Suprapubic skin (tissue), 4 donors: ENCODE measurements at regions not wholly inside any gene's neighbourhood (a gene's known extent, or its start where the extent isn't known, plus 50 kb on each side); places are given as distances from the start of the nearest gene placed in this dataset.

Source experiments
- DNase-seq, 2 donors: peaks; one replicate each; pipeline ENCODE4 v3.0.0-alpha.2; 2019; ENCODE audit warnings: low spot score in 2 of 2
- H3K27ac ChIP-seq: fragments of 200-600 bp; sonication (generic); one replicate; pipeline ENCODE4 v1.5.1; 2019
- H3K27me3 ChIP-seq: fragments of 200-600 bp; sonication (generic); one replicate; pipeline ENCODE4 v1.5.1; 2019
- H3K36me3 ChIP-seq: fragments of 200-600 bp; sonication (generic); one replicate; pipeline ENCODE4 v1.5.1; 2019
- H3K4me1 ChIP-seq: fragments of 200-600 bp; sonication (generic); one replicate; pipeline ENCODE4 v1.5.1; 2019
- H3K4me3 ChIP-seq: fragments of 200-600 bp; sonication (generic); one replicate; pipeline ENCODE4 v1.5.1; 2019; ENCODE audit warnings: mild to moderate bottlenecking
- H3K9me3 ChIP-seq: fragments of 200-600 bp; sonication (generic); one replicate; pipeline ENCODE4 v1.5.1; 2019
- CTCF ChIP-seq, 2 donors: fragments of 200-600 bp in 1 of 2; fragments of 450-650 bp in 1 of 2; sonication (generic) in 1 of 2; IDR thresholded peaks; one replicate each; pipeline ENCODE4 v1.5.1; 2016 to 2019; ENCODE audit warnings: antibody characterized with exemption in 2 of 2, mild to moderate bottlenecking in 1 of 2, moderate library complexity in 1 of 2
- EP300 ChIP-seq: sonication (generic); formaldehyde crosslinking; IDR thresholded peaks from one replicate; pipeline ENCODE4 v1.6.1; 2017; ENCODE audit warnings: antibody characterized with exemption
- POLR2A ChIP-seq, 2 donors: fragments of 450-650 bp; IDR thresholded peaks; one replicate each; pipeline ENCODE4 v1.6.1; 2017; ENCODE audit warnings: antibody characterized with exemption in 2 of 2, mild to moderate bottlenecking in 2 of 2, moderate library complexity in 2 of 2
- POLR2AphosphoS5 ChIP-seq, 3 donors: sonication (generic); formaldehyde crosslinking; IDR thresholded peaks; one replicate each; pipeline ENCODE4 v1.6.1; 2017; ENCODE audit warnings: antibody characterized with exemption in 3 of 3
- WGBS: methylation state at CpG from one replicate; pipeline ENCODE4 v1.1.5; 2018; 5-methylcytosine and 5-hydroxymethylcytosine counted together

DNA sequence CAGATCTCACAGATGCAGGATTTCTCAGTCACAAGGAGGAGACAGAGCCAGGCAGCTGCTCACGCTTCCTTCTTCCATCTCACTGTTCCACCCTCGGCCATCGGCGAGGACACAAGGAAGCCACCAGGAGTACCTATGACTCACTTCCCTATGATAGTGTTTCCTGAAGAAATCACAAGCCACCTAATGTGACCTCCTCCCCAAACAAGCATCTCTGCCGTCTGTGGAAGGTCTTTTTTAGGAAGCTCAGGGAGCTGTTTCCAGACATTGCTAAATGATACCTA is 672.7 kb downstream of the TBC1D22A start:
- TF ChIP-seq POLR2A (IDR thresholded peaks at IDR 0.05) (no peak), CTCF (IDR thresholded peaks at IDR 0.05) (no peak), POLR2AphosphoS5 (IDR thresholded peaks at IDR 0.05) (no peak)
- Histone ChIP-seq H3K27me3 (no peaks in the 10 kb centered on the region), H3K9me3 (no peaks in the 10 kb centered on the region), H3K4me1 (no peaks in the 10 kb centered on the region), H3K27ac (no peak overlapping the region), H3K36me3 (no peaks in the 10 kb centered on the region), H3K4me3 (no peak overlapping the region)
- no peak for DNase-seq
- WGBS = 81% methylated on average over 5 of the region's 5 CpGs

GRCh38 chr22:47434336-47435203 is 672.1 kb downstream of the TBC1D22A start:
- 79% methylated on average over 17 of the region's 17 CpGs for WGBS
- Histone ChIP-seq H3K4me3 (no peak overlapping the region), H3K4me1 (no peaks in the 10 kb centered on the region), H3K36me3 (no peaks in the 10 kb centered on the region), H3K9me3 (no peaks in the 10 kb centered on the region), H3K27me3 (no peaks in the 10 kb centered on the region), H3K27ac (no peak overlapping the region)
- TF ChIP-seq CTCF (IDR thresholded peaks at IDR 0.05) = no peak
- TF ChIP-seq POLR2A (IDR thresholded peaks at IDR 0.05) = no peak
- TF ChIP-seq POLR2AphosphoS5 (IDR thresholded peaks at IDR 0.05) = no peak
- no peak for TF ChIP-seq EP300
- no peak for DNase-seq

GRCh38 chr22:47433627-47434026 is 671.2 kb downstream of the TBC1D22A start:
- Histone ChIP-seq H3K27me3 (no peaks in the 10 kb centered on the region), H3K36me3 (no peaks in the 10 kb centered on the region), H3K27ac (no peak overlapping the region), H3K4me3 (no peak overlapping the region), H3K4me1 (no peaks in the 10 kb centered on the region), H3K9me3 (no peaks in the 10 kb centered on the region)
- TF ChIP-seq POLR2A (IDR thresholded peaks at IDR 0.05) (no peak), CTCF (IDR thresholded peaks at IDR 0.05) (no peak), POLR2AphosphoS5 (IDR thresholded peaks at IDR 0.05) (no peak), EP300 (no peak)
- 84% methylated on average over 5 of the region's 5 CpGs for WGBS
- no peak for DNase-seq

- Histone ChIP-seq H3K4me3 (no peak overlapping the region), H3K36me3 (no peaks in the 10 kb centered on the region), H3K9me3 (no peaks in the 10 kb centered on the region), H3K4me1 (no peaks in the 10 kb centered on the region), H3K27me3 (no peaks in the 10 kb centered on the region), H3K27ac (no peak overlapping the region)
- WGBS = 72% methylated on average over 7 of the region's 7 CpGs
- TF ChIP-seq POLR2AphosphoS5 (IDR thresholded peaks at IDR 0.05) = no peak
- TF ChIP-seq CTCF (IDR thresholded peaks at IDR 0.05) = no peak
- no peak for TF ChIP-seq POLR2A (IDR thresholded peaks at IDR 0.05)
- TF ChIP-seq EP300 = no peak
- DNase-seq = no peak
These were observed 670.2 kb downstream of the TBC1D22A start for GRCh38 chr22:47432683-47433082.

DNA sequence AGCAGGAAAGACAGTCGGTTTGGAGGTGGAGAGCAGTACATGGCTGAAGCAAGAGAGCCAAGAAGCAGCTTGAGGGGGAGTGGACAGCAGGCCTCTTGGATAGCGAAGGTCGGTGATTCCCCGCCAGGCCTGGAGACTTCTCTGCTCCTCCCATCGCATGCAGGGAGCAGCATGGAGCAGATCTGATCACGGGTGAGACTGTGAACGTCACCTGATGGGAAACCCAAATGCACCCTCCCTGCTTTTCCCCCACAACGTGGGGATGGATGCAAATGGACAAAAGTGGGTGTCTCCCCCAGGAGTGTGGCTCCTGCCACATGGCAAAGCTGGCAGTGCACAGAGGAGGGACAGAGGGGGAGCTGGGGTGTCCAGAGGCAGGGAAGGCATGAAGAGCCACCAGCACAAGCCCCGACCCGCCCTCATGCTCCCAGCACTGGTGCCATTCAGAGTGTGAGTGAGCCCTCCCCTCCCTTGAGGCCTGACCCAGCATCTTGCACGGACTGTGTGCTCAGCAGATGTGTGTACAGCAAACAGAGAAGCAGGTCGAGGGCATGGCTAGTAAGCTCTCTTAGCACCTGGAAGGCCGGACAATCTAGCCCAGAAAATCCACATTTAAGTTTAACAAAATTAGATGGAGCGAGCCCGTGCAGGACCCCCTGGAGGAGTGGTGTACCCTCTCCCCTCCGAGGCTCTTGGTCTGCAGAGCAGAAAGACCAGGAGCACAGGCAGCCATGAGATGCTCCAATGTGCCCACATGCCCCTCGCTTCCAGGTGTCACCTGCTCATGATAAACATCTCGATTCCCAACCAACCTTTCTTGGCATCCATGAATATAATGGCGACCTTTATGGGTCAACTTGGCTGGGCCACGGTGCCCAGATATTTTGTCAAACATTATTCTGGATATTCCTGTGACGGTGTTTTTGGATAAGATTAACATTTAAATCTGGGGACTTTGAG is 661.7 kb downstream of the TBC1D22A start:
- no peaks in the 10 kb centered on the region for H3K9me3 ChIP-seq
- no peak for DNase-seq

More for the DNA sequence above, 661.7 kb downstream of the TBC1D22A start:
- TF ChIP-seq CTCF (IDR thresholded peaks at IDR 0.05) = no peak
- TF ChIP-seq POLR2AphosphoS5 (IDR thresholded peaks at IDR 0.05) = no peak
- no peak for TF ChIP-seq EP300
- TF ChIP-seq POLR2A (IDR thresholded peaks at IDR 0.05) = no peak
- H3K27me3 ChIP-seq = peaks cover 25% of the 10 kb centered on the region
- no peak overlapping the region for H3K27ac ChIP-seq
- 81% methylated on average over 18 of the region's 21 CpGs for WGBS
- H3K4me1 ChIP-seq = no peaks in the 10 kb centered on the region
- no peak overlapping the region for H3K4me3 ChIP-seq
- H3K36me3 ChIP-seq = no peaks in the 10 kb centered on the region
